Left forelimb (tissue), 1 donor: ENCODE measurements at regions not wholly inside any gene's neighbourhood (a gene's known extent, or its start where the extent isn't known, plus 50 kb on each side); places are given as distances from the start of the nearest gene placed in this dataset.

Experiments used
- DNase-seq: peaks from one replicate; pipeline ENCODE4 v3.0.0-alpha.2; 2018; ENCODE audit warnings: low spot score

- no peak for DNase-seq
Measured at GRCh38 chr6:141313986-141314385, 818.7 kb upstream of the GJE1 start.

- DNase-seq, result no peak
Measured at GRCh38 chr6:141309295-141309694, 823.4 kb upstream of the GJE1 start.

GRCh38 chr6:141307309-141307998 is 825.3 kb upstream of the GJE1 start:
- no peak for DNase-seq

GRCh38 chr6:141303907-141304306 is 828.8 kb upstream of the GJE1 start:
- no peak for DNase-seq

GRCh38 chr6:141301779-141302178 is 830.9 kb upstream of the GJE1 start:
- DNase-seq, result no peak

GRCh38 chr6:141290941-141291721 is 841.6 kb upstream of the GJE1 start:
- no peak for DNase-seq

- DNase-seq, result no peak
Measured at GRCh38 chr6:141288947-141289346, 843.8 kb upstream of the GJE1 start.

GRCh38 chr6:141282263-141282662 is 850.5 kb upstream of the GJE1 start:
- DNase-seq, result no peak

GRCh38 chr6:141269684-141270083 is 863.0 kb upstream of the GJE1 start:
- DNase-seq, result no peak

- DNase-seq, result no peak
Measured at GRCh38 chr6:141267420-141267819, 865.3 kb upstream of the GJE1 start.

- no peak for DNase-seq
Measured at GRCh38 chr6:141265756-141266623, 866.7 kb upstream of the GJE1 start.

- DNase-seq, result no peak
Measured at GRCh38 chr6:141264101-141264500, 868.6 kb upstream of the GJE1 start.

GRCh38 chr6:141261672-141262060 is 871.1 kb upstream of the GJE1 start:
- DNase-seq, result no peak

- no peak for DNase-seq
Measured at GRCh38 chr6:141261016-141261671, 871.6 kb upstream of the GJE1 start.

GRCh38 chr6:141260627-141261015 is 872.1 kb upstream of the GJE1 start:
- no peak for DNase-seq

- no peak for DNase-seq
Measured at GRCh38 chr6:141259807-141260206, 872.9 kb upstream of the GJE1 start.

- DNase-seq, result no peak
Measured at GRCh38 chr6:141259091-141259490, 873.6 kb upstream of the GJE1 start.

- no peak for DNase-seq
Measured at GRCh38 chr6:141258516-141258915, 874.2 kb upstream of the GJE1 start.

- no peak for DNase-seq
Measured at GRCh38 chr6:141254336-141254735, 878.4 kb upstream of the GJE1 start.

- no peak for DNase-seq
Measured at GRCh38 chr6:141252828-141253608, 879.7 kb upstream of the GJE1 start.

GRCh38 chr6:141251286-141251685 is 881.4 kb upstream of the GJE1 start:
- DNase-seq, result no peak
